H1 (cell line): ENCODE measurements at regions not wholly inside any gene's neighbourhood (a gene's known extent, or its start where the extent isn't known, plus 50 kb on each side); places are given as distances from the start of the nearest gene placed in this dataset.

Experiments
- CTCF ChIA-PET: fragments of 300-600 bp; sonication (Branson Sonifier 250); formaldehyde crosslinking; loops from one replicate; lab custom pipeline; 2021; ENCODE audit not compliant: partially characterized antibody; lab: Charles Lee
- POLR2A ChIA-PET: fragments of 300-600 bp; sonication (Branson Sonifier 250); formaldehyde crosslinking; loops from one replicate; lab custom pipeline; 2021; ENCODE audit warnings: inconsistent platforms; ENCODE audit not compliant: partially characterized antibody; lab: Charles Lee
- DNase-seq, 2 experiments: peaks; one replicate each; pipeline versions ENCODE4 v3.0.0 to v3.0.0-alpha.2; 2010 to 2022; ENCODE audit warnings: low spot score in 2 of 2, low read depth in 1 of 2, mixed read lengths in 1 of 2
- FAIRE-seq: peaks from 2 replicates; lab custom pipeline; 2011; peaks lifted over from hg19 to GRCh38; lab: Jason Lieb, UNC
- H2AFZ ChIP-seq: 2 replicates; pipeline ENCODE4 v1.8.1; 2012; ENCODE audit warnings: low read length, inconsistent platforms
- H2AK5ac ChIP-seq: 2 replicates; pipeline ENCODE4 v1.6.1; 2013; ENCODE audit warnings: low read depth, low read length
- H2BK120ac ChIP-seq: replicated peaks from 2 replicates; pipeline ENCODE3; 2013; ENCODE audit warnings: low read depth, low read length, inconsistent platforms
- H2BK12ac ChIP-seq: 2 replicates; pipeline ENCODE4 v1.6.1; 2013; ENCODE audit warnings: low read depth, low read length
- H2BK15ac ChIP-seq: 2 replicates; pipeline ENCODE4 v1.6.1; 2013; ENCODE audit warnings: low read length
- H2BK20ac ChIP-seq: 2 replicates; pipeline ENCODE4 v1.6.1; 2013; ENCODE audit warnings: low read length
- H2BK5ac ChIP-seq: 2 replicates; pipeline ENCODE4 v1.6.1; 2013; ENCODE audit warnings: low read depth, low read length
- H3K14ac ChIP-seq: 2 replicates; pipeline ENCODE4 v1.6.1; 2013; ENCODE audit warnings: inconsistent platforms; ENCODE audit not compliant: insufficient read length
- H3K18ac ChIP-seq: 2 replicates; pipeline ENCODE4 v1.6.1; 2013; ENCODE audit warnings: low read length; ENCODE audit errors: extremely low read depth
- H3K23ac ChIP-seq: 2 replicates; pipeline ENCODE4 v1.6.1; 2013; ENCODE audit warnings: inconsistent platforms; ENCODE audit not compliant: insufficient read length
- H3K23me2 ChIP-seq: 2 replicates; pipeline ENCODE4 v1.6.1; 2013; ENCODE audit warnings: low read depth, low read length
- H3K27ac ChIP-seq: 2 replicates; pipeline ENCODE4 v1.6.1; 2011; ENCODE audit warnings: low read depth, low read length, inconsistent platforms
- H3K27me3 ChIP-seq, 4 experiments: replicated peaks in 1 of 4; 1 replicate in 1 of 4; 2 replicates in 3 of 4; pipeline versions ENCODE4 v1.6.1 to v1.8.1; 2011 to 2013; ENCODE audit warnings: low read length in 3 of 4, mild to moderate bottlenecking in 3 of 4, inconsistent platforms in 2 of 4, mixed read lengths in 2 of 4, moderate library complexity in 1 of 4; ENCODE audit not compliant: control insufficient read depth in 3 of 4, insufficient read depth in 3 of 4; ENCODE audit errors: extremely low read depth in 1 of 4
- H3K36me3 ChIP-seq, 4 experiments: 2 replicates each; pipeline versions ENCODE4 v1.6.1 to v1.8.1; 2011 to 2013; ENCODE audit warnings: mild to moderate bottlenecking in 4 of 4, low read length in 3 of 4, moderate library complexity in 2 of 4, control low read depth in 1 of 4, inconsistent platforms in 1 of 4; ENCODE audit not compliant: insufficient read depth in 4 of 4, control insufficient read depth in 2 of 4
- H3K4ac ChIP-seq: replicated peaks from 2 replicates; pipeline ENCODE3; 2013; ENCODE audit warnings: low read length, low read depth, mixed read lengths, inconsistent platforms; ENCODE audit not compliant: insufficient read length
- H3K4me1 ChIP-seq, 4 experiments: replicated peaks in 1 of 4; 1 replicate in 1 of 4; 2 replicates in 3 of 4; pipeline versions ENCODE4 v1.6.1 to v1.8.1; 2011 to 2013; ENCODE audit warnings: low read length in 3 of 4, inconsistent platforms in 2 of 4, mixed read lengths in 1 of 4; ENCODE audit not compliant: insufficient read depth in 4 of 4, control insufficient read depth in 3 of 4
- H3K4me2 ChIP-seq, 2 experiments: 2 replicates each; pipeline versions ENCODE4 v1.6.1 to v1.8.1; 2011 to 2013; ENCODE audit warnings: low read depth in 2 of 2, low read length in 2 of 2, control low read depth in 1 of 2, inconsistent platforms in 1 of 2, mild to moderate bottlenecking in 1 of 2; ENCODE audit not compliant: insufficient read depth in 1 of 2
- H3K4me3 ChIP-seq, 4 experiments: fragments of 200-600, 300-600 bp in 1 of 4; sonication (generic), shearing (Covaris generic), sonication (Bioruptor Twin) in 1 of 4; 2 replicates each; pipeline versions ENCODE4 v1.5.1 to v1.8.1; 2011 to 2016; ENCODE audit warnings: low read length in 4 of 4, low read depth in 3 of 4, control low read depth in 2 of 4, inconsistent platforms in 2 of 4, mild to moderate bottlenecking in 2 of 4, mixed read lengths in 1 of 4, moderate library complexity in 1 of 4; ENCODE audit not compliant: insufficient read depth in 2 of 4; ENCODE audit errors: extremely low read depth in 1 of 4
- H3K56ac ChIP-seq: replicated peaks from 2 replicates; pipeline ENCODE3; 2013; ENCODE audit warnings: low read depth, mild to moderate bottlenecking, mixed read lengths, low read length, inconsistent platforms; ENCODE audit not compliant: insufficient read length
- H3K79me1 ChIP-seq: 2 replicates; pipeline ENCODE4 v1.6.1; 2013; ENCODE audit warnings: low read depth, low read length, control low read depth
- H3K79me2 ChIP-seq, 2 experiments: 2 replicates each; pipeline versions ENCODE4 v1.6.1 to v1.8.1; 2012 to 2013; ENCODE audit warnings: low read length in 2 of 2, mild to moderate bottlenecking in 2 of 2, inconsistent platforms in 1 of 2; ENCODE audit not compliant: insufficient read depth in 2 of 2, control insufficient read depth in 1 of 2
- H3K9ac ChIP-seq, 4 experiments: replicated peaks in 1 of 4; 1 replicate in 1 of 4; 2 replicates in 3 of 4; pipeline versions ENCODE4 v1.6.1 to v1.8.1; 2011 to 2013; ENCODE audit warnings: low read depth in 3 of 4, low read length in 3 of 4, control low read depth in 2 of 4, mild to moderate bottlenecking in 2 of 4, moderate library complexity in 2 of 4, inconsistent platforms in 1 of 4; ENCODE audit errors: extremely low read depth in 1 of 4
- H3K9me3 ChIP-seq, 2 experiments: 2 replicates each; pipeline versions ENCODE4 v1.6.1 to v1.8.1; 2012 to 2013; ENCODE audit warnings: mild to moderate bottlenecking in 2 of 2, moderate library complexity in 2 of 2, control low read depth in 1 of 2, inconsistent platforms in 1 of 2, low read depth in 1 of 2, low read length in 1 of 2, mixed read lengths in 1 of 2; ENCODE audit not compliant: insufficient read depth in 2 of 2
- H4K20me1 ChIP-seq, 2 experiments: replicated peaks in 1 of 2; 2 replicates each; pipeline versions ENCODE3 to v1.8.1; 2011 to 2013; ENCODE audit warnings: inconsistent platforms in 2 of 2, low read length in 2 of 2, mild to moderate bottlenecking in 1 of 2; ENCODE audit not compliant: insufficient read depth in 2 of 2, control insufficient read depth in 1 of 2
- H4K5ac ChIP-seq: 2 replicates; pipeline ENCODE4 v1.6.1; 2013; ENCODE audit warnings: low read length, low read depth, mixed read lengths, inconsistent platforms; ENCODE audit not compliant: insufficient read length
- H4K8ac ChIP-seq: 2 replicates; pipeline ENCODE4 v1.8.0; 2013; ENCODE audit warnings: mild to moderate bottlenecking, moderate library complexity, low read length, inconsistent platforms; ENCODE audit not compliant: insufficient read depth; ENCODE audit errors: extremely low read depth
- H4K91ac ChIP-seq: replicated peaks from 2 replicates; pipeline ENCODE3; 2013; ENCODE audit warnings: low read length, mixed read lengths, inconsistent platforms; ENCODE audit not compliant: insufficient read length
- CTBP2 ChIP-seq: IDR thresholded peaks from 2 replicates; pipeline ENCODE4 v1.7.0; 2011; ENCODE audit warnings: borderline replicate concordance, mild to moderate bottlenecking, moderate library complexity, mixed read lengths, low read length; ENCODE audit not compliant: insufficient read depth, insufficient read length
- MAFK ChIP-seq: IDR thresholded peaks from 2 replicates; pipeline ENCODE4 v1.6.1; 2012; ENCODE audit warnings: low read depth, mild to moderate bottlenecking, improper control_type of control experiment, low read length
- PHF8 ChIP-seq: fragments of 200-600 bp; sonication (generic); conservative IDR thresholded peaks from 2 replicates; pipeline ENCODE4 v1.7.1; 2012; ENCODE audit warnings: low read depth, mild to moderate bottlenecking, inconsistent platforms, low read length, moderate library complexity
- WGBS, 2 experiments: shearing (Covaris generic) in 1 of 2; methylation state at CpG; one replicate each; pipeline versions ENCODE4 v1.1.6 to v1.1.7; 2013 to 2015; ENCODE audit warnings: low lambda C conversion rate in 2 of 2, mixed read lengths in 2 of 2, inconsistent platforms in 1 of 2, low coverage in 1 of 2, missing lambda C conversion rate in 1 of 2; ENCODE audit not compliant: insufficient replicate concordance in 2 of 2, insufficient coverage in 1 of 2, insufficient read length in 1 of 2; ENCODE audit errors: extremely low coverage in 1 of 2, missing lambda C conversion rate in 1 of 2; 5-methylcytosine and 5-hydroxymethylcytosine counted together

DNA sequence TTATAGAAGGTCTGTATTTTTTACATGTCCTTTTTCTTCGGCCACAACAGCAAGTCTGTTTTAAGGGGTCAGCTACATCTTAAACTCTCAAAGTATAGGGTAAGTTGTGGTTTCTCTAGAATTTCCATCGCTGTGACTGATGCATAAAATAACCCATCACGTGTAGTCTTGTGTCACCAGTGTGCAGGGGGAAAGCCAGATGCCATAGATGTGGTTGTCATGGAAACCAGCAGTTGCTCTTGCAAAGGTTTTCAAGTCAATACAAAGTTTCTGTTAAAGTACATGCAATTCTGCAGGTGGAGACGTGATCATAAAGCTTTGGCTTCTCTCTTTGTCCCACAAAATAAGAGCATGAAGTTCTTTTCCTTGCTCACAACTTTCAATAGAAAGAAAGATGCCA lies 210.3 kb upstream of the ONECUT1 start:
- no peak for FAIRE-seq

More for the DNA sequence above, 210.3 kb upstream of the ONECUT1 start:
- ChIA-PET CTCF (interaction anchor here (0.6 kb wide), 1 partner anchor 32 kb away, joined by 3 read pairs; no protein-coding TSS in a partner anchor), POLR2A (no interaction called here)
- no peak overlapping the region for H2BK5ac ChIP-seq
- no peak overlapping the region for H3K4me3 ChIP-seq
- no peaks in the 10 kb centered on the region for H3K79me2 ChIP-seq
- no peaks in the 10 kb centered on the region for H3K4me1 ChIP-seq
- no peaks in the 10 kb centered on the region for H3K36me3 ChIP-seq
- H3K27me3 ChIP-seq = no peaks in the 10 kb centered on the region
- no peak overlapping the region for H3K23ac ChIP-seq
- DNase-seq = no peak
- 83% methylated on average over 4 of the region's 4 CpGs; no CpG with 5 or more reads in 1 of the 2 experiments for WGBS, 2 experiments
- no peaks in the 10 kb centered on the region for H3K79me1 ChIP-seq
- no peak overlapping the region for H3K27ac ChIP-seq
- H3K4ac ChIP-seq = no peak overlapping the region
- H2AFZ ChIP-seq = no peak overlapping the region
- no peak overlapping the region for H4K5ac ChIP-seq
- H3K4me2 ChIP-seq = no peak overlapping the region
- H2BK12ac ChIP-seq = no peak overlapping the region
- TF ChIP-seq CTBP2 (no peak), PHF8 (no peak), MAFK (no peak)
- TF ChIP-seq, all 59 proteins: peak for 0
- Histone ChIP-seq H2BK20ac (no peak overlapping the region), H2AK5ac (no peak overlapping the region), H2BK15ac (no peak overlapping the region), H4K20me1 (no peaks in the 10 kb centered on the region), H4K8ac (no peak overlapping the region), H3K9ac (no peak overlapping the region), H2BK120ac (no peak overlapping the region), H3K23me2 (no peaks in the 10 kb centered on the region), H3K18ac (no peak overlapping the region), H4K91ac (no peak overlapping the region), H3K14ac (no peak overlapping the region), H3K56ac (no peak overlapping the region), H3K9me3 (no peaks in the 10 kb centered on the region)
